Activated CD4-positive, alpha-beta T cell treated with anti-CD3 and anti-CD28 coated beads, Interleukin-2, amount 10 ng/mL, durations not matched to agents 24 days and 14 days (primary cell): ENCODE measurements at regions not wholly inside any gene's neighbourhood (a gene's known extent, or its start where the extent isn't known, plus 50 kb on each side); places are given as distances from the start of the nearest gene placed in this dataset.
"Not testable (repeated sequence)": the region's sequence is repeated elsewhere in the genome, so short reads cannot be mapped to it uniquely, and the experiment has no call there.

Source experiments
- DNase-seq: peaks from one replicate; pipeline ENCODE4 v3.0.0; 2022
- H3K27ac Mint-ChIP-seq: one replicate; pipeline ENCODE4 v1.8.0; 2022; ENCODE audit warnings: mild to moderate bottlenecking, mixed read lengths
- H3K27me3 Mint-ChIP-seq: one replicate; pipeline ENCODE4 v1.8.0; 2022; ENCODE audit warnings: mixed read lengths
- H3K36me3 Mint-ChIP-seq: one replicate; pipeline ENCODE4 v1.8.0; 2022; ENCODE audit warnings: low read depth, mild to moderate bottlenecking, mixed read lengths
- H3K4me1 Mint-ChIP-seq: one replicate; pipeline ENCODE4 v1.8.0; 2021; ENCODE audit warnings: mixed read lengths
- H3K4me3 Mint-ChIP-seq: one replicate; pipeline ENCODE4 v1.8.0; 2022; ENCODE audit warnings: mild to moderate bottlenecking, moderate library complexity, mixed read lengths
- H3K9me3 Mint-ChIP-seq: one replicate; pipeline ENCODE4 v1.8.0; 2021; ENCODE audit warnings: mixed read lengths
- intact Hi-C: fragments of 100-400 bp; cut with micrococcal nuclease; formaldehyde crosslinking; loops from one replicate; pipeline ENCODE4 v1.15.1; 2023

DNA sequence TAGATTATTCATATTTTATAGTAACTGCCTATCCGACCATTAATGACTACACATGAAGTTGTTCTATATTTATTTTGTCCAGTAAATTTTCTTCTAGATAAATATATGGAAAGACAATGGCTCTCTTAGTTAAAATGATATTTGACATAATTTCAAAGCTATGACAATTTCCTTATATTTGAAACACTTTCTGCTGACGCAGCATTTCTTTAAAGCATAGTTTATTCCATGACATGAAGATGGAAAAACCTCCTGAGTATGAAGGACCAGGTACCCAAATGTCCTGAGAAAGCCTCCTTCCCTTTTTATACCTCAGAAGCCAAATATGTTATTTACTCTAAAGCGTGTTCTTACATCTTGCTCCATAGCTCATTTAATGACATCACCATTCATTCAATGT lies 831.6 kb downstream of the EFNB2 start:
- Mint-ChIP-seq H3K4me3 (no peak overlapping the region), H3K27ac (no peak overlapping the region), H3K4me1 (no peaks in the 10 kb centered on the region), H3K36me3 (no peaks in the 10 kb centered on the region), H3K9me3 (no peaks in the 10 kb centered on the region), H3K27me3 (no peaks in the 10 kb centered on the region)
- intact Hi-C loops: no loop called here
- no peak for DNase-seq

DNA sequence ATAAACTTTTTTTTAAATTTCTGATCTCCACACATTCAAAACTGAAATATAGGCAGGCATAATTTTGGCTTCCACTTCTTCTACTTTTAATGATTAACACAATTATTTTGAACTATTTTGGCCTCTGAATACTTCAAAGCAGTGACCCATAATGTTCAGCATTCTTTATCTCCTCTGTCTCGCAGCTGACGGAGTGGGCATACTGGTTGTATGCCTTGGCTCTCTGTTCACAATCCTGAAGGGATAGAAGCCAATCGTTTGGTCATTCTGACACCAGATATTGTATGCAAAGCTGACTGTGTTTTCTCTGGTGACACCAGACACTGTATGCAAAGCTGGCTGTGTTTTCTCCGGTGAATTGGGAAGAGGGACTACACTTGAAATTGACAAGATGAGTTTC lies 833.0 kb downstream of the EFNB2 start:
- Mint-ChIP-seq H3K4me1 (no peaks in the 10 kb centered on the region), H3K9me3 (no peaks in the 10 kb centered on the region), H3K27me3 (no peaks in the 10 kb centered on the region), H3K36me3 (no peaks in the 10 kb centered on the region), H3K4me3 (no peak overlapping the region), H3K27ac (no peak overlapping the region)
- no peak for DNase-seq
- intact Hi-C loops: no loop called here

DNA sequence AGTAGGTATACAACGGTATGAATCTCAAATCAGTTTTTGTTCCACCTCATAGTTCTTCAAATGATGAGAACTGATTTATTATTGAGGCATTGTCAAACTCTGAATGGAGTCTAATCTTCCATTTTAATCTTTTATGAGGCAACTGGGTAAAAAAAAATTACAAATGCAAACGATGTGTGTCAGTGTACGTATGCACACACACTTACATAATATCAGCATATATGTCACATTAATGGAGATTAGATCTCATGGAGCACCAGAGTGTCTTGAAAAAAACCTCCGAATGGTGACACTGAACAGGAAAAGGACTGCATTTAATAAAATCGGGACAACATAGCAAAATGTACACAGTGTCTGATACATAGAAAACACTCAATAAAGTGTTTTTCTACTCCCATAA lies 842.7 kb downstream of the EFNB2 start:
- Mint-ChIP-seq H3K27ac (no peak overlapping the region), H3K36me3 (no peaks in the 10 kb centered on the region), H3K4me3 (no peak overlapping the region), H3K4me1 (no peaks in the 10 kb centered on the region), H3K27me3 (no peaks in the 10 kb centered on the region), H3K9me3 (no peaks in the 10 kb centered on the region)
- DNase-seq: no peak
- intact Hi-C loops: no loop called here

DNA sequence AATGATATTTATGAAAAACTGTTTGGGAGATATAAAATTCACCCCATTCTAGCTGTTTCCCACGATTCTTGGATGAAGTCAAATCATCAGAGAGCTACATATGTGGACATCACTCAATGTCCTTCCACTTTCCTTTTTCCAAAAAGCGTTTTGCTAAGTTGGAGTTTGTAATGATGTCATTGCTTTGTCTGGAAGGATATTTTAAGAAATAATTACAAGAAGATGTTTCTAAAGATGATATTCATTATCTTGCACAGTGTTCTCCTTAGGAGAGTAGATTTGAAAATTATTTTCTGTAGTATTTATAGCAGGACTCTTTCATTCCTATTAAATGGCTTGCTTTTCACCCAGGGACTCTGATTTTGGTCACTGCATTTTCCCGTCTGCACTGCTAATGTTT lies 851.2 kb downstream of the EFNB2 start:
- intact Hi-C loops: no loop called here
- Mint-ChIP-seq H3K4me3 (no peak overlapping the region), H3K27ac (no peak overlapping the region), H3K36me3 (no peaks in the 10 kb centered on the region), H3K9me3 (no peaks in the 10 kb centered on the region), H3K4me1 (no peaks in the 10 kb centered on the region), H3K27me3 (no peaks in the 10 kb centered on the region)
- no peak for DNase-seq

DNA sequence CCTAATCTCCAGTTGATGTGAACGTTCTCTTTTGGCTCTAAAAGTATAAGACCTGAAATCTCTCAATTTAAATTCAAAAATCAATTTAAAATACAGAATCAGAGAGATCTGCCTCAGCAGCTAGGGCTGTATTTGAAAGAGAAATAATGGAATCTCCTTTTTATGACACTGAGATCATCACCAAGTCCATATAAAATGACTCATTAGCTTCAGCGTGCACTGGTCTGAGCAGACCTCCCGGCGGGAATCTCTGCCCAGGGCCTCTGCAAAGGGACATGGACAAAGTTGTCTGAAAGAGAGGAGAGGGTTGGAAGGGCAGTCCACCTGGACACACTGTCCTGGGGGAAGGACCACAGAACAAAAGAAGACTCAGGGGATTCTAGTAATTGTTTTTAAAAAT lies 855.6 kb downstream of the EFNB2 start:
- Mint-ChIP-seq H3K27ac (no peak overlapping the region), H3K4me1 (no peaks in the 10 kb centered on the region), H3K27me3 (no peaks in the 10 kb centered on the region), H3K4me3 (no peak overlapping the region), H3K36me3 (no peaks in the 10 kb centered on the region), H3K9me3 (no peaks in the 10 kb centered on the region)
- intact Hi-C loops: no loop called here
- DNase-seq: no peak

DNA sequence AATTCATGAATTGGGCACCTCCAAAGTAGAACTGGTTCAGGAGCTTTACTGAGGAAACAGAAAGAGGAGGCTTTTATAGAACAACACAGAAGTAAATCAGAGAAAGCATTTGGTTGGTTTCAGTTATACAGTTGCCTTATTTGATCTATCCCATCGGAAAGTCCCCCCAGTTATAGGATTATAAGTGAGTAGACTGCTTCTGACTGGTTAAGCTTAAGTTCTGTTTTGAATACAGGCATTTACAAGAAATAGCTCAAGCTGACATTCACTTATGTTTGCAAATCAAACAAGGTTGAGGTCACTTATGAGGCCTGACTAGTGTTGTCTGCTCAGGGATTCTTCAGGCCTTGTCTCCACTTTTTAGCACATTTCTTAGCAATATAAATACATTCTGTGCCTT lies 857.4 kb downstream of the EFNB2 start:
- H3K36me3 Mint-ChIP-seq: no peaks in the 10 kb centered on the region
- no peaks in the 10 kb centered on the region for H3K27me3 Mint-ChIP-seq
- H3K9me3 Mint-ChIP-seq: no peaks in the 10 kb centered on the region
- DNase-seq: no peak
- H3K4me3 Mint-ChIP-seq: no peak overlapping the region
- no peaks in the 10 kb centered on the region for H3K4me1 Mint-ChIP-seq
- intact Hi-C loops: no loop called here
- H3K27ac Mint-ChIP-seq: no peak overlapping the region

DNA sequence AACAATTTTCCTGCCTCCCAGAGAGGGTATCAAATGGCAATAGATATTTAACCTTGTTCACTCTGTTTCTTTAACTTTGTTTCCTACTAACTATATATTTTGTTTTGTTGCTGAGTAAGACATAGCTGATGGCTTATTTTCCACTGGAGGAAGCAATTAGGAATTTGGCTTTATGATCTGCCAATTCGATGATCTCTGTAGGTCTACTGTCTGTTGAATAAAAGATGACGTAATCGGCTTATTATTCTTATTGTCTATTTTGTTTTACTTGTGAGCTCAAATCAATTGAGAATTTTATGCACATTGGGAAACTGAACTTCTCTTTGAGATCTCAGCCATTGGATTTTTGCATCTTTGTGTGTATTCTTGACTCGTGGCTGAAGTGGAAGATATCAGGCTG lies 862.6 kb downstream of the EFNB2 start:
- no peak for DNase-seq
- intact Hi-C loops: no loop called here
- no peaks in the 10 kb centered on the region for H3K36me3 Mint-ChIP-seq
- no peak overlapping the region for H3K27ac Mint-ChIP-seq
- no peaks in the 10 kb centered on the region for H3K27me3 Mint-ChIP-seq
- H3K4me1 Mint-ChIP-seq: no peaks in the 10 kb centered on the region
- no peaks in the 10 kb centered on the region for H3K9me3 Mint-ChIP-seq
- H3K4me3 Mint-ChIP-seq: no peak overlapping the region

DNA sequence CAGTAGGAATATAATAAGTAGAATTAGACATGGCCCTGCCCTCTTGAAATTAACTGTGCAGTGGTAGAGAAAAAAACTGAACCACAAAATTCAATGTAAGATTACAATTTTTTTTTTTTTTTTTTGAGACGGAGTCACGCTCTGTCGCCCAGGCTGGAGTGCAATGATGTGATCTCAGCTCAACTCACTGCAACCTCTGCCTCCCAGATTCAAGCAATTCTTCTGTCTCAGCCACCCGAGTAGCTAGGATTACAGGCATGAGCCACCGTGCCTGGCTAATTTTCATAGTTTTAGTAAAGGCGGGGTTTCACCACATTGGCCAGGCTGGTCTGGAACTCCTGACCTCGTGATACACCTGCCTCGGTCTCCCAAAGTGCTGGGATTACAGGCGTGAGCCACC lies 864.3 kb downstream of the EFNB2 start:
- H3K4me3 Mint-ChIP-seq, H3K27ac Mint-ChIP-seq, DNase-seq, intact Hi-C loops, H3K27me3 Mint-ChIP-seq, H3K4me1 Mint-ChIP-seq, H3K36me3 Mint-ChIP-seq, H3K9me3 Mint-ChIP-seq: not testable (repeated sequence)

DNA sequence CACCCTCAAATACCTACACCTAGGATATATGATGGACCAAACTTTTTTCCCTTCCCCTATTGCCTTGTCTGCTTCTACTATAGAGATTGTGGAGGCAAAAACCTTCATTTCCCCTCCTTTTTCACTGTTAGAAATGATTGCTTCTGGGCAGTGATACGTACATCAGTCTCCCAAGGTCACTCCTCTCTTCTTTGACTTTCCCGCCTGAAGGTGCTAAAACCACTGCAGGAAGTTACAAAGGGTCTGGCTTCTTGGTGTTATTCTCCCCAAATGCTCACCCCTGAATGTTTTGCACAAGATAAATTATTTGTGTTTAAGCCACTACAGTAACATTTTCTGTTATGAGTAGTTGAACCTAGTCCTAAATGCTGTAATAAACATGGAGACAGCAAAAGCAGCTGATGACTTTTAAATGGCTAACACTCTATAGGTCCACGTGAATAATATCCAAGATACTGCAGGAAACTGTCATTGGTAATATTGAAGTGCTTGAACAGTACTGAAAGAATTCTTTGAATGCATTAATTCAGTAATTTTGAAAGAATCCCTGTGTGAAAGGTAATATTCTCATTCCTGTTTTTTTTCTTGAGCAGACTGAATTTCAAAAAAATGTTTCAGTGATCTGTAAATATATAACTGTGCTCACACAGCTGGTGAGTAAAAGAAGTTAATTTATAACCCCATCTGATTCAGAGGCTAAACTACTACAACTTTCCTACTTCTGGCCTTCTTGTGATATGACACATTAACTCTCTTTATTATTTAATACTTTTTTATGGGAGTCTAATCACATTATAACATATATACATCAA lies 865.1 kb downstream of the EFNB2 start:
- H3K9me3 Mint-ChIP-seq: no peaks in the 10 kb centered on the region
- intact Hi-C loops: no loop called here
- H3K36me3 Mint-ChIP-seq: no peaks in the 10 kb centered on the region
- no peaks in the 10 kb centered on the region for H3K27me3 Mint-ChIP-seq
- no peaks in the 10 kb centered on the region for H3K4me1 Mint-ChIP-seq
- no peak overlapping the region for H3K27ac Mint-ChIP-seq
- DNase-seq: no peak
- H3K4me3 Mint-ChIP-seq: no peak overlapping the region

DNA sequence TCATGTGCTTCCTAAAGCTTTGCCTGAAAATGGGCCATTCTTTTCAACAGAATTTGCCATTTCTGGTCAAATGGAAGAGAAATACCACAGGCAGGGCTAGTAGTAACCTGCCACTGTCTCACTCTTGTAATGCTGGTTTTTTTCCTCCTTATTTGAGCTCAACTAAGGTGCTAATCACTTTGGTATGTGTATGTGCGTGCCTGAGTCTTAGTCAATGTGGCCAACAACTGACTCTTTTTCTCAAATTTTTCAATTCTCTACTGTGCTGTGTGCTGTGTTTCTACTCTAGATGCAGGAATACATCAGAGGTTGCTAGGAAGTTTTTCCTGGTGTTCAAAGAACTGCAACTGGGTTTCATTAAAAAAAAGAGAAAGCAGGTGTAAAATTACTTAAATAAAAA lies 870.2 kb downstream of the EFNB2 start:
- intact Hi-C loops: no loop called here
- Mint-ChIP-seq H3K36me3 (no peaks in the 10 kb centered on the region), H3K27ac (no peak overlapping the region)

DNA sequence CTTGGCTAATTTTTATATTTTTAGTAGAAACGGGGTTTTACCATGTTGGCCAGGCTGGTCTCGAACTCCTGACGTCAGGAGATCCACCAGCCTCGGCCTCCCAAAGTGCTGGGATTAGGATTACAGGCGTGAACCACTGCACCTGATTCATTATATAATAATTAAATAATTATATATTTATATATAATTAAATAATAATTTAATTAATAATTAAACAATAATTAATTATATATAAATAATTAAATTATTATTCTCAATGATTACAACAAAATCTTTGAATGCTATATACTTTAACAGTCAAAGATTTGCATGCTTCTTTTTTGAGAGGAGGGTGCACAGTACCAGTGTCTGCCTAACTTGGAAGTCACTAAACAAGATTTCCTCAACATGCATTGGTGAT lies 872.3 kb downstream of the EFNB2 start:
- Mint-ChIP-seq H3K36me3 (no peaks in the 10 kb centered on the region), H3K27ac (no peak overlapping the region), H3K4me3 (no peak overlapping the region), H3K9me3 (no peaks in the 10 kb centered on the region), H3K4me1 (no peaks in the 10 kb centered on the region), H3K27me3 (no peaks in the 10 kb centered on the region)
- intact Hi-C loops: no loop called here
- no peak for DNase-seq

More for the DNA sequence above, 870.2 kb downstream of the EFNB2 start:
- DNase-seq: no peak
- no peaks in the 10 kb centered on the region for H3K27me3 Mint-ChIP-seq
- no peak overlapping the region for H3K4me3 Mint-ChIP-seq
- no peaks in the 10 kb centered on the region for H3K9me3 Mint-ChIP-seq
- H3K4me1 Mint-ChIP-seq: no peaks in the 10 kb centered on the region

DNA sequence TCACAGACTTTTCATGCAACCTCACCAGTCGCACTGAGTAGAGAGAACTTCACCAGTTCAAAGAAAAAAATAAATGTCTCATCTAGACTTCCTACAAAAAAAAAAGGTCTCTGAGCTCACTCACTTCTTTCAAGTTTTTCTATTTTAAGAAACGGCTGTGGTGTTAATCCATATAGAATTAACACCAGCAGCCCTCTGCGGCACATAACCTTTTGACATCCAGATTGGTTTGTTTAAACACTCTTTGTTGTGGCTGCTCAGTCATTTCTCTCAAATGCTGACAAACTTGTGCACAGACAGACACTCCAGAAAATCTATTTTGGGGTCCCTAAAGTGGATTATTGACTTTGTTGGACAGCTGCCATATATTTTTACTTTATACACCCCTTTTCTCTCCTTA lies 874.9 kb downstream of the EFNB2 start:
- H3K27ac Mint-ChIP-seq: no peak overlapping the region
- H3K4me3 Mint-ChIP-seq: no peak overlapping the region
- H3K9me3 Mint-ChIP-seq: no peaks in the 10 kb centered on the region
- H3K4me1 Mint-ChIP-seq: no peaks in the 10 kb centered on the region
- H3K27me3 Mint-ChIP-seq: no peaks in the 10 kb centered on the region
- no peaks in the 10 kb centered on the region for H3K36me3 Mint-ChIP-seq
- DNase-seq: no peak
- intact Hi-C loops: no loop called here

DNA sequence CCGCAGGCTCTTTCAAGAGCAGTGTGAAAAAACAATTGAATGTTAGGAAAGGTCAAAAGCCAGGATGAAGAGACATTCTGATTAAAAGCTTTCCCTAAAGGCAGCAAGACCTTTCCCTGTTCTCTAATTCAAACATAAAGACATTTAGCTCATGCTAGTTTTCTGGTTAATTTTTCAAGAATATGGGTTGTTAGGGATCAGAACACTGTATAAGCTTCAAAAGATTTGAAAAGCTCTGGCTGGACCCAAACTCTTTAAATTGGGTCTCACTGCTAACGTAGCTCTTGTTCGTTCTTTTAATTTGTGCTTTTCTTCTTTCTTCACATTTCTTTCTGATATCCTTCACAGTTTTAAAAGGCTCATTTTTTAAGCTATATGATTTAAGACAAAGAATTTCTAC lies 877.0 kb downstream of the EFNB2 start:
- intact Hi-C loops: no loop called here
- no peaks in the 10 kb centered on the region for H3K4me1 Mint-ChIP-seq
- no peaks in the 10 kb centered on the region for H3K36me3 Mint-ChIP-seq
- DNase-seq: no peak
- no peaks in the 10 kb centered on the region for H3K27me3 Mint-ChIP-seq
- no peak overlapping the region for H3K4me3 Mint-ChIP-seq
- no peak overlapping the region for H3K27ac Mint-ChIP-seq
- no peaks in the 10 kb centered on the region for H3K9me3 Mint-ChIP-seq

DNA sequence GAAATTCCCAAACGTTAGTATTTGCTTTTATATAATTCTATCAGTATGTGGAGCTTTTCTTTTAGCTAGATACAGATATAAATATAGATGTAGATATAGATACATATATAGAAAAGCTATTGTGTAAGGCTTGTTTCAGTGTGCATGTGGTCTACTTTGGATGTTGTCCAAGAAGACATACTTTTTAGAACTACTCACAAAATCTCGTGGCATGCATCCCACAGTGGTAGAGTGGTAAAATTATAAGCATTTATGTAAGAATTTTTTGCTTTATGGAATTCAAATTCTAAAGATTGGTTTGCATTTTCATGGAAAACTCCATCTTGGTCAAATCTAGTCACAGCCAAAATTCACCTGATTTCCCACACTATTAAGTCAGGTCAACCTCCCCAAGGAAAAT lies 880.4 kb downstream of the EFNB2 start:
- no peaks in the 10 kb centered on the region for H3K36me3 Mint-ChIP-seq
- DNase-seq: no peak
- no peaks in the 10 kb centered on the region for H3K27me3 Mint-ChIP-seq
- H3K4me1 Mint-ChIP-seq: no peaks in the 10 kb centered on the region
- H3K27ac Mint-ChIP-seq: no peak overlapping the region
- H3K4me3 Mint-ChIP-seq: no peak overlapping the region
- no peaks in the 10 kb centered on the region for H3K9me3 Mint-ChIP-seq
- intact Hi-C loops: no loop called here

DNA sequence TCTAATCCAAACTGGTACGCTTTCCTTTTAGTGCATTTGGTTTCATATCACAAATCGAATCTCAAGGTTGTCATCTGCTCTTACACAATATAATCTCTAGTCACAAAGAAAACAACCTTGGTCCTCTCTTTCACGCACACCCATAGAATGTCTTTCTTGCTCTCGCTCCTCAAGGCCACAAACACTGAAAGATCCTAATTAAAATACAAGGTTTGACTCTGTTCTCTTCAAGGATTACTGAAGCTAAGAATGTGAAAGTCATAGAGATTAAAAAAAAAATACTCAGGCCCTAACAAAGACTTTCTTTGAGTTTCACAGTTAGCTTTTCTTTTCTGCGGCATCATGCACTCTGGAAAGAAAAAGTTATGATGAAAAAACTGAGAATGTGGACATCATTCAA lies 891.5 kb downstream of the EFNB2 start:
- Mint-ChIP-seq H3K27ac (no peak overlapping the region), H3K27me3 (no peaks in the 10 kb centered on the region), H3K9me3 (no peaks in the 10 kb centered on the region), H3K4me1 (no peaks in the 10 kb centered on the region), H3K4me3 (no peak overlapping the region), H3K36me3 (no peaks in the 10 kb centered on the region)
- DNase-seq: no peak
- intact Hi-C loops: no loop called here
